NCI-H1436 (cell line): ENCODE measurements at regions not wholly inside any gene's neighbourhood (a gene's known extent, or its start where the extent isn't known, plus 50 kb on each side); places are given as distances from the start of the nearest gene placed in this dataset.

ENCODE experiments used
- DNase-seq: peaks from one replicate; lab custom pipeline; 2025; lab: John Stamatoyannopoulos, UW

DNA sequence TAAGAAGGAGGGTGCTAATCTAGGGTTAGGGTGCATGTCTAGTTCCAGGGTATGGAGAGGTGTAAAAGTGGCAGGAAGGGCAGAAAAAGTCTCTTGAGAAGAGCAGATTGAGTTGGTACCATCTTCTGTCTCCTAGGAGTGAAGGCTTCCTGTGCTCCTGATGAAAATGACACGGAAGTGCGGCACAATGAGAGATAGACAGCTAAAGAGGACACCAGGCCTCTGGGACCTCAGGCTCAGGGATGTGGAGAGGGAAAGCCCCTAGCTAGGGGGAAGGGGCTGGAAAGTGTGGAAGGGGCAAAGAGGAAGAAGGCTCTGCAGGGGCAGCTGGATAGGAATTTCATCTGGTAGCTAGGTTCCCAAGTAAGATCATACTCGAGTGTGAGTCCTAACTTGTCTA is 498.3 kb upstream of the EEF2KMT start:
- no peak for DNase-seq

DNA sequence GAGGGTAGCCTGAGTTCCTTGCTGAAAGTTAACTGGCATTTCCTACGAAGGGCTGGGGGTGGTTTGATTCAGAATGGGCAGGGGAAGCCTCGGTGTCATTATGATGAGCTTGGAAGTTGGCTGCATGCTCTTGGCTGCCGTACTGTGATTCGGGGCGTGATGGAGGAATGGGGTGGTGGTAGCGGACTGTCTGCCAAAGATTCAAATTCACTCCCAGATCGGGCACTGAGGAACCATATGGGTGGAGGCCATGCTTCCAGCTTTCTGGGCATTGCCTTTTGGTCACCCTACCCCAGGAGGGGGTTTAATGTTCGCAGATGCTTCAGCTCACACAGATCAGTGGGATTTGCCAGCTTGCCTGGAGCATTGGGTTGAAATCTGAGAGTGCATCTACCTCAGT is 492.8 kb upstream of the EEF2KMT start:
- DNase-seq, result no peak

DNA sequence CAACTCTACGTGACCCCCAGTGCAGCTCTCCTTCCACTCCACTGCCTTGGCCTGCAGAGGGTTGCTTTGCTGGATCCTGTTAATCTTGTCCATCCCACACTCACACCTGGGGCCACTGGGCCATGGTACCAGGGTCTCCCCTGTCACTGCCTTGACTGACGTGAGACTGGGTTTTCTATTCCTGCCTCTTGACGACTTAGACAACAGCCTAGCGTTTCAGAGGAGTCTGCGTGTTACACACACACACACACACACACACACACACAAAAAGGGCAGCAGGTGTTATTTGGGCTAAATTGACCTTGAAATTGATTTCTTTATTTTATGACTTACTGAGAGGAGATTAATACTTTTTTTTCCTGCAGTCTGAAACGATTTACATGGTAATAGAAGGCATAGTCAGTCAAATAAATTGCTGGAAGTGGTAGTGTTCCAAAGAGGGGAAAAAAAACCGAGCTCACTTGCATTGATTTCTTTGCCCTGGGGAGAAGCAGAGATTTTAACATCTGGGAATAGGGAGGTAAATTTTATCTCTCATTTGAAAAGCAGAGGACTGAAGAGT is 492.3 kb upstream of the EEF2KMT start:
- DNase-seq, result no peak

DNA sequence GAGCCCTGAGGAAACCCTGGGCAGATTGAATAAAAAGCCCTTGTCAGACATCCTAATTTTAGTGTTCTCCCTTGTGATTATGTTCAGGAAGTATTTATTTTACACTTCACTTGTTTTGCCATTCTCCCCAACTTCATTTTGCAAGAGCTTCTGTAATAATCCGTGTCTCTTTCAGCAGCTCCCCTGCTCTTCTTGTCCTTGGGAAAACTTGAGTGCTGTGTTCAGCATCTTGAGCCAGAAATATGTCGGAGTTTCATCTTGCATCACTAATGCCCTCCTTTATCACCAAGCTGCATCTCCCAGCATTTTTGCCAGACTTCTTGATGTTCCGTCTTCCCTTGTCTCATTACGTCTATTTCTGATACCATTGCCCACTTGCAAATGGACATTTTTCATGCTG is 486.5 kb upstream of the EEF2KMT start:
- DNase-seq, result no peak

DNA sequence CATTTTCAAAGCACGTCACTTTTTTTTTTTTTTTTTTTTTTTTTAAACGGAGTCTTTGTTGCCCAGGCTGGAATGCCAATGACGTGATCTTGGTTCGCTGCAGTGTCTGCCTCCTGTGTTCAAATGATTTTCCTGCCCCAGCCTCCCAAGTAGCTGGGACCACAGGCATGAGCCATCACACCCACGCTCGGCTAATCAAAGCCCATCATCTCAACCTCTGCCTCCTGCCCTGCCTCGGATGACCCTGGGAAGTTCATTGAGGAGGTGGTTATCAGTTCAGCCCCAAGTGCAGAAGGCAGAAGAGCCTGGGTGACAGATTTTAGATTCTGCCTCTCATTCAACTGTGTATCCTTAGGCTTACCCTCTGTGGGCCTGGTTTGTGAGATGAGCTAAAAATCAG is 484.9 kb upstream of the EEF2KMT start:
- no peak for DNase-seq

DNA sequence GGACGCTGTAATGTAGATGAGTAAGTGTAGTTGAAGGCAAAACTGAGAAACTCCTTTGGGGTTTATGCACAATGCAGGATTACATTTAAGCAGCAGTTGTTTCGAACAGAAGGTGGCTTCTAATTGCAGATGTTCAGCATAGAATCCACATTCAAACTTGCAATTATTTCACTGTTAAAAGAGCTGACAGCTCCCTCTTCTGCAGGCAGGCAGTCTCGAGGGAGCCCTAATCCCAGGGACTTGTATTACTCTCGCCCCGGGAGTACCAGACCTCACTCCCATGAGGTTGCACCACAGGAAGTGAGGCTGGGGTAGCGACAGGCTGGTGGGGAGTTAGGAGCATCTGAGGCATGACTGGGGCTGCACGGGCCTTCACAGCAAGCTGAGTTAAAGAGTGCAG is 484.3 kb upstream of the EEF2KMT start:
- DNase-seq, result no peak

DNA sequence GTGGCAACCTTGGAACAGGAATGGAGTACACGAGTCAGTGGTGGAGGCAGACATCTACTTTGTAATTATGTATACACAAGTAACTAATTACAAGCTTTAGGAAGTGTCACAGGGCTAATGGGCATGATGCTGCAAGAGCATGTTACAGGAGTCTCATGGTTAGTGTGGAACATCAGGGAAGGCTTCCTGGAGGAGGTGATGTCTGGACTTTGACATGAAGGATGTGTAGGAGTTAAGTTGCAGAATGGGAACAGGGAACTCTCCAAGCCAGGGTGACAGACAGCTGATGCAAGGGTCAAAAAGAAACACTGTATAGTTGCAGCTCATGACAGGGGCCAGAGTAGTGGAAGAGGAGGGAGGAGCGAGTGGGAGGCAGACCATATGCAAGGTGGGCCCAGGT is 483.8 kb upstream of the EEF2KMT start:
- no peak for DNase-seq

DNA sequence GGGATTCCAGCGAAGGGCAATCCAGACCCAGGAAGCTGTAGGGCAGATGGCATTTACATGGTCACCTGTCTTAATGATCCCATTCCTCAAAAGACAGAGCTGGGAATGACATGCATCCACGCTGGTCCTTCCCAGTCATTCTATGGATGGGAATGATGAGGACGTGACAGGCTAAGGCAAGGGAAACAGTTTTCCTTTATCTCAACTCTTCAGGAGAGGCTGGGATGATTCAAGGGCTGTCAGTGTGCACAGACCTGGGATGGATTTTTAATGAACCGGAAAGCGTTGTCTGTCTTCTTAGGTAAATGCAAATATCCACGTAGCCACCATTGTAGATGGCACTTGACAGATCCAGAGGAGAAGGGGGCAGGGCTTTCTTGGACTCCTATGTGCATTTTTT is 483.2 kb upstream of the EEF2KMT start:
- DNase-seq, result no peak

DNA sequence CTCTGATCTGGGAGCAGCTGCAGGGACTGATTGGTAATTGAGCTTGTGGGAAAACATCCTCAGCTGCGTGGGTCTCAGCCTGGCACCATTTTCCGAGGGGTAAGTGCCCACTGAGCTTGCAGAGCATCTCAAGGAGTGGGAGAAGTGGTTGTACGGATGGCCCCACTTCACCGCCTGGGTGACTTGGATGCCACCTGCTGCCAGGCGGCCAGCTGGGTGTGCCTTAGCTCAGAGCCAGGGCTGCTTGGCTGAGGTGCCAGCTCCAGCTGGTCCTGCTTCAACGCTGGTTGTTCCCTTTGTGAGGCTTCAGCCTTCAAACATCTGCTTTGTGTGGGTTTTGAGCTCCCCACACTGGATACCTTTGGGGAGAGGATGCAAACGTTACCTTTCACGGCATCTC is 482.7 kb upstream of the EEF2KMT start:
- DNase-seq, result no peak

DNA sequence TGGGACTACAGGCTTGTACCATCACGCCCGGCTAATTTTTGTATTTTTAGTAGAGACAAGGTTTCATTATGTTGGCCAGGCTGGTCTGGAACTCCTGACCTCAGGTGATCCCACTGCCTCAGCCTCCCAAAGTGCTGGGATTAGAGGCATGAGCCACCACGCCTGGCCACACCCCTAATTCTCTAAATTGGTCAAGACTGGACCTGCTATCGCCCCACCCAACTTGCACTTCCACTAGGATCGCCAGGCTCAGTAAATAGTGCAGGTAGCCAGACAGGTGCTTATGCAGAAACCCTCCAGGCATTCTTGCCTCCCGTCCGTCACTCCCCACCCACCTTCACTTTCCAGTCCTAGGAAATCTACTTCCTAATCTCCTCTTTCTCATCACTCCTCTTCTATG is 481.4 kb upstream of the EEF2KMT start:
- DNase-seq, result no peak

DNA sequence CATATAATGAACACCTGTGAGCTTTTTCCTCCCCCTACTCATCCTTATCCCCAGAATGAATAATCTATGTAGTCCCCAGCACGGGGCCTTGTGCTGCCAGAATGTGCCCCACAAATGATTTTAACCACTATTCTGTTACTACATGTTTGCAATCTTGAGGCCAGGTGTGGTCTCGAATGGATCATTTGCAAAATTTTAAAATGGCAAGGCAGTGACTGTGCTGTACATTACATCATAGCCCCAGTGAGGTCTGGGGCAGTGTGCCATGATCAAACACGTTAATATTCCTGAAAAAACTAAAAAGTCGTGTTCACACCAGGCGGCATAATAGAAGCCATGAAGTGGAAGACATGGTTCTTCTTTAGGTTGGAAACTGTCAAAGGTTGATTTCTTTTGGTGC is 479.9 kb upstream of the EEF2KMT start:
- DNase-seq, result no peak

DNA sequence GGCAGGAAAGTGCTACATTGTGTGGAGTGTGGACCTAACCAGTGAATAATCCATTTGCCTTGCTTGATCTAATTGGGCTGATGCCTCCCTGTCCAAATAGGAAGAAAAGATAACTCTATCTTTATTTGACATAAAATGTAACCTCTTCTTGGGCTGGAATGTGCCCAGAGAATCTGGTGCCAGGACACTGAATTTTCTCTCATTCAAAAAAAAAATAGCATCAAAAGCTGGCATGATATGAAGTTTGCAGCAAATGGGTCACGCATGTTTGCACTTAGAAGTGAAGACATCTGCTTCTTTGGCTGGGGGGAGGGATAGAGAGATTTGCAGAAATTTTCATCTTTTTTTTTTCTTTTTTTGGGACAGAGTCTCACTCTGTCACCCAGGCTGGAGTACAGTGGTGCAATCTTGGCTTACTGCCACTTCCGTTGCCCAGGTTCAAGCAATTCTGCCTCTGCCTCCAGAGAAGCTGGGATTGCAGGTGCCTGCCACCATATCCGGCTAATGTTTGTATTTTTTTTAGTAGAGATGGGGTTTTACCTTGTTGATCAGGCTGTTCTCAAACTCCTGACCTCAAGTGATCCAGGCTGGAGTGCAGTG is 478.2 kb upstream of the EEF2KMT start:
- no peak for DNase-seq

DNA sequence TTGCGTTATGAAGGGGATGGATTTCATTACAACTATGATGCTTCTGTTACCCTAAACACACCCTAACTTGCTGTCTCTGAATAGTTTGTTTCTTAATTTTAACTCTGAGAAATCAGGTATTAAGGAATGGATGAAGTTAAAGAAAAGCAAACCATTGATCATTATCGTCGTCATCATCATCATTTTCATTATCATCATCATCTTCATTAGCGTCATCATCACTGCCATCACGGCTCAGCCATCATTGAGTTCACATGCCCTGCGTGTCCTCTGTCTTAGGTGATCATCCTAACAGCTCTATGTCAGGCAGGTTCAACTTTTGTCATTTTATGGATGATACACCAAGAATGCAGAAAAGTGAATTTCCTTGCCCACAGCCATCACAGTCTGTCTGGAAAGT is 477.5 kb upstream of the EEF2KMT start:
- no peak for DNase-seq

DNA sequence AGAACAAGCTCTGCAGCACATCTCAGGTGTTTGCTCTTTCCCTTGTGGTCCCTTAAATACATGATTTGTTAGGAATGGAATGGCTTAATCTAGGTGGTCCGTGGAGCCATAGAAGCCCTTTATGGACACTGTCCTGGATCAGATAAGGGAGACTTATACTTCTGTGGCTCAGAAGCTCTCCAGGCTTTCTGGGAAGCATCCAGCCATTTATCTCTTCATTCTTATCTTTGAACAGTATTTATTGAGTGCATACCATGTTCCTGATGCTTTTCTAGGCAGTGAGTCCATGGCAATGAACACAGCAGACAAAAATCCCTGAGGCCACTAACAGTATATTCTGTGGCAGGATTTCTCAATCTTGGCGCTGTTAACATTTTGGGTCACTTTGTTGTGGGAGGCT is 474.5 kb upstream of the EEF2KMT start:
- no peak for DNase-seq

DNA sequence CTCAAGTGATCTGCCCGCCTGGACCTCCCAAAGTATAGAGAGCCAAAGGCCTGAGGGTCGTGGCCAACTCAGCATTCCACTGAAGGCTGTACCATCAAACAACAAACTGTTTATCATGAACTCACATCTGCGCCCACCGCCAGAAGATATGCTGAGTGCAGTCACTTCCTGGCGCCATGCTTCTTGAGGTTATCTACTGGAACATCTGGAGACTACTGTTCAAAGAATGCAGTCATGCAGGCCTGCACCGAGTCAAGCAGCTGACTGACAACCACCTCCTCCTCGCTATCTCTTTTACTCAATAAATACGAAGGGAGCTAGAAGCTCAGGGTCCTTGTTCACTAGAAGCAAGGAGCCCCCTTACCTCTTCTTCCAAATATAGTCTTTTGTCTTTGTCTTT is 473.9 kb upstream of the EEF2KMT start:
- DNase-seq, result no peak

DNA sequence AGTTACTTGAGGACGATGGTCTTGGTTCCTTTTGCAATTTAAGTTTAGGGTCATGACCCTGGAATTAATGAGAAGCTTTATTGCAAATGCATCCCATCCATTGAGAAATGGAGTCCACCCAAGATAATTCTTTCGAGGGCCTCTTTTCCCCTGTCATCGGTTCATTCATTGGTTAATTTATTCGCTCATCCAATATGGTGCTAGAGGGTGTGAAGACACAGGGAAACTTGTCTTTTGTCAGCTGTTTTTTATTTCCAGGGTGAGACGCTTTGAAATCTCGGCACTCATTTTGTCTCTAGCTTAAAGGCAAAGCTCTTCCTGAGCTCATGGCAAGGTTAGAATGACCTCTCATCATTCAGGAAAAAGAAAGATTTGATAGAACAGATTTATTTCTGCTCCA is 464.2 kb upstream of the EEF2KMT start:
- no peak for DNase-seq

DNA sequence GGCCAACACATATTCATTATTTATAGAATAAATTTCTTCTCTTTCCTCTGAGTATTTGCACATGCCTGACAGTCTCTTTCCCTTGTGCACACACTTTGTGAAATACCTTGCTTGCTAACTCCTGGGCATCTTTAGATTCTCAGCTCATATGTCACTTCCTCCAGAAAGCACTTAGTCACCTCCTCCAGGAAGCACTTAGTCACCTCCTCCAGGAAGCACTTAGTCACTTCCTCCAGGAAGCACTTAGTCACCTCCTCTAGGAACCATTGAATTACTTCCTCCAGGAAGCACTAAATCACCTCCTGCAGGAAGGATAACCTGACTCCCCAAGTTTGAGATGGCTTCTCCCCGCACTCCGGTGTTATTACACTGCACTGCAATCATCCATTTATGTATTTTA is 462.5 kb upstream of the EEF2KMT start:
- DNase-seq, result no peak

DNA sequence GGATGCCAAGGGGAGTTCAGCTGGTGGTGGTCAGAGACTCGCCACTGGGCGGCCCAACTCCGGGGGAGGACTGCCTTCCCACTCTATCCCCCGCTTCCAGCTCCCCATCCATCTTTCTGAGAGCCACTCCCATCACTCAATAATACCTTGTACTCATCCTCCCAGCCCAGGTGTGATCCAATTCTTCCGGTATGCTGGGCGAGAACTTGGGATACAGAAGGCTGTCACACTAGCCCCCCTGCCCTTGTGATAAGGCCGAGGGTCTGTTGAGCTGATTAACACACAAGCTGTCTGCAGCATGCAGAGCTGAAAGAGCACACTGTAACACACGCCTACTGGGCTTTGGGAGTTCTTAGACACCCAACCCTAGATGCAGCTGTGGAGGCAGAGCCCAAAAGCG is 460.4 kb upstream of the EEF2KMT start:
- no peak for DNase-seq

DNA sequence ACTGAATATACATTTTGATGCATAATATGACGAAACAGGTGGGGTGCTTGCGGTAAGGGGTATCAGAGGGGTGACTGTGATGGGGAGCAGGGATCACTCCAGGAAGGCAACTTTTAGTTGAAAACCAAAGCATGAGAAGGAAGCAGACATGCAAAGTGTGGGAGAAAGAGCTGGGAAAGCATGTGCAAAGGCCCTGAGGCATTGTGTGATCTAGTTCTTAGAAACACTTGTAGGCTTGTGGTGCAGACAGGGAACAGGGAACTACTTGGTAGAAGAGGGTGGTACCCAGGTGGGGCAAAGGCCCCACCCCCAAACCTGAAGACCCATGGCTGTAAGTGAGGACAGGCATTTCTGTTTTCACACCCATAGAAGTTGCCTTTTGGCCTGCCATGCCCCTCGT is 459.9 kb upstream of the EEF2KMT start:
- DNase-seq, result no peak

DNA sequence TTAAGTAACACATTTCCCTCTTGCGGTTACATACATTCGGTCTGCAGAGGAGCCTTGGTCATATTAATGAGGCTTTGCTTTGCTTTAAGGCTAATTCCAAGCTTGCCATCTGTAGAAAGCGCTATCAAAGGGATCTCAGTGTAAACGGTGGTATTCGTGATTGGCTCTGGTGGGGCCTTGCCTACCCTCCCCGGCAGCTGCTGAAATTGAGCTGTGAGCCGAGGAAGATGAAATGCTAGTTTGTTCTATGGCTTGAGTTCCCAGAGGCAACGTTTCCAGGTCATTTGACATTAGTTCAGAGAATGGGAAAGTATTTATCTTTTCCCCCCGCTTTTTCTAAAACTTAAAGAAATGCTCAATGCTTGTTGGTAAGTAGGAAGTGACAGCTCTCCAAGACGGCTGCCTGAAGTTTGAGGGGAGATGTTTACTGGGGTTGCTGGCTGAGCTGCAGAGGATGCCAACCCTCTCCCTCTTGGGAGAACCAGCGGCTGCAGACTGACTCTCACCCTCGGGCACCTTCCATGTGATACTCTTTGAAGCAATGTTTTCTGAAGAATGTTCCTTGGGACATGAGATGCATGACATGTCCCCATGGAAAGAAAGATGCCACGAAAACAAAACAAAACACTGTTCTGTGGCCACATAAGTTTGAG is 458.7 kb upstream of the EEF2KMT start:
- no peak for DNase-seq

DNA sequence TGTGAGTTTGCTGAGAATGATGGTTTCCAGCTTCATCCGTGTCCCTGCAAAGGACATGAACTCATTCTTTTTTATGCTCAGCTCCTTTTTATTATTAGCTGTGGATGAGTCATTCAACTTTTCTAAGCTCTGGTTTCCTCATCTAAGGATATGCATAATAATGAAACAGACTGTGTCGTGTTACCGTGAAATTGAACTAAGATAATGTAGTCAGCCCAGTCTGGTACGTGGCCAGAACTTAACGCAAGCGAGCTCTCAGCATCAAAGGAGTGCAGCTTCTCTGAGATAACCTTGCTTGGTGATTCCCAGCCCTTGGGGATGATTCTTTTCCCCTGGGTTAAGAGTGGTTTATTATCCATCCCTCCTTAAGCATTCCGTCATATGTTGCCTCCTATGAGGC is 454.3 kb upstream of the EEF2KMT start:
- DNase-seq, result no peak

DNA sequence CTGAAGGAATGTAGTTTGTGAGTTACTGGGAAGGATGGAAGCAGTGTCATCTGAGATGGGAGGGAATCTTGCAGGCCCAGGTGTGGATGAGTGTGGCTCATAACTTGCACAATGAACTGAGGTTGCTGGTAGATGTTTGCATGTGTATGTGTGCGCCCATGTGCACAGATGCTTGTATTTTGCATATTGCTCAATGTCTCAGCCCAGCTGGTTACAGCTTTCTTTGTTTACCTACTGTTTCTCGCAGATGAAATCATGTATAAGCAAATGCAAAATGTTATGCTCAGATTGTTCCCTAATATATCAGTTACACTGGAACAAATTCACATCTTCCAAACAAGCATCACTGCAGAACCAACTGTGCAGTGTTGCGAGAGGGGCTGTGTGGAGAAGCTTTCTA is 452.2 kb upstream of the EEF2KMT start:
- DNase-seq, result no peak

DNA sequence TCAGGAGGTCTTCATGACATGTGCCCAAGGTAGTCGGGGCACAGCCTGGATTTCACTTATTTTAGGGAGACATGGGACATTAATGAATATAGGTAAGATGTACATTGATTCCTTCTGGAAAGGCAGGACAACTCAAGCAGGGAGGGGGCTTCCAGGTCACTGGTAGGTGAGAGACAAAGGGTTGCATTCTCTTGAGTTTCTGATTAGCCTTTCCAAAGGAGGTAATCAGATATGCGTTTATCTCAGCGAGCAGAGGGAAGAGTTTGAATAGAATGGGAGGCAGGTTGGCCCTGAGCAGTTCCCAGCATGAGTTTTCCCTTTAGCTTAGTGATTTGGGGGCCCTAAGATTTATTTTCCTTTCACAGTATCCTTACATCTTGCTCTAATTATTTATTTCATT is 443.8 kb upstream of the EEF2KMT start:
- DNase-seq, result no peak

DNA sequence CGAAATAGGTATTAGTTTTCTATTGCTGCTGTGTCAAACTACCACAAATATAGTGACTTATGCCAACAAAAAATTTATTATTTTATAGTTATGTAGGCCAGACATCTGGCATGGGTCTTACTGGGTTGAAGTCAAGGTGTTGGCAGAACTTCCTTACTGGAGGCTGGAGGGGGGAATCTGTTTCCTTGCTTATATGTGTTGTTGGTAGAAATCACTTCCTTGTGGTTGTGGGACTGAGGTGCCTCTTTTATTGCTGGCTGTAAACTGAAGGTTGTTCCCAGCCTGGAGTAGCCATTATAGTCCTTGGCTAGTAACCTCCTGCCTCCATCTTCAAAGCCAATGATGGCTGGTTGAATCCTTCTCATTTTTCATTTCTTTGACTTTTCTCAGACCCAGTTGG is 439.8 kb upstream of the EEF2KMT start:
- no peak for DNase-seq
